HFF-Myc (cell line): ENCODE measurements at regions not wholly inside any gene's neighbourhood (a gene's known extent, or its start where the extent isn't known, plus 50 kb on each side); places are given as distances from the start of the nearest gene placed in this dataset.
"Not testable (repeated sequence)": the region's sequence is repeated elsewhere in the genome, so short reads cannot be mapped to it uniquely, and the experiment has no call there.

Experiments used
- DNase-seq: peaks from one replicate; pipeline ENCODE4 v3.0.0-alpha.2; 2011; ENCODE audit warnings: low read depth; ENCODE audit errors: extremely low read depth
- H3K4me3 ChIP-seq: replicated peaks from 2 replicates; pipeline ENCODE4 v1.5.1; 2011; ENCODE audit warnings: low read depth, mild to moderate bottlenecking, control low read depth, low read length
- CTCF ChIP-seq: IDR thresholded peaks from 2 replicates; pipeline ENCODE4 v1.5.1; 2012; ENCODE audit warnings: mild to moderate bottlenecking, low read depth, low read length, control low read depth; ENCODE audit errors: missing control alignments

GRCh38 chr14:25837551-25837965 lies 760.3 kb downstream of the NOVA1 start:
- no peak for DNase-seq
- TF ChIP-seq CTCF = no peak
- no peak overlapping the region for H3K4me3 ChIP-seq

GRCh38 chr14:25836636-25837035 lies 761.2 kb downstream of the NOVA1 start:
- TF ChIP-seq CTCF = no peak
- no peak overlapping the region for H3K4me3 ChIP-seq
- no peak for DNase-seq

DNA sequence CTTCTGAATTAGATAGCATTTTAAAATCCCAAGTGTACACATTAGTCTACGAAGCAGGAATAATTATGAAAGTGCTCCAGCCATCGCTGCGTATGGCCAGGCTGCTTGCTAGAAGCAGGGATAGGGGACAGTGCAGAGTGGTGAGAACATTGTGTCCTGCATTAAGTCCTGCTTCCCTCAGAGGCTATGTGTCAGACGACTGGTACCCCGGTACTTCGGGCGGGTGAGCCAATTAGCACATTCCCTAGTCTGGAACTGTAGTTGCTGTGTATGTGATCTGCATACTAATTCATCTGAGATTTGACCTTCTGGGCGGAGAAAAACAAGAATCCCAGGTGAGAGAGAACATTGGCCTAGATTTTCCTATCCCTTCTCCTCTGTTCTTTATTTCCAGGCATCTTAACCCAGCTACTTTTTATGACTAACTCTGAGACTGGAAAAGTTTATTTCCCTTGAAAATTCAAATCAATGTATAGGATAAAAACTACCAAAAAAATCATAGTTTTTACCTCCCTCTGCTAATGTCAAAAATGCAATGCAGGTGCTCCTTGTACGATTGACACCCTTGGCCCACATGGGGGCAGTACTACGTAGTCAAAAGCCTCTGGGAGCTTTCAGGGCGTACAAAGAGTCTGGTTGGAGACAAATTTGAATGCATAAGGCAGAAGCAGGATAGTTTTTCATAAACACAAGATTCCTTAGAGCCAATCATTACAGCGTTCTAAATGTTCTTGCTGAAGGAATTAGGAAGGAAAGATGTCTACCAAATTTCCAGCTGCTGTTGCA lies 764.3 kb downstream of the NOVA1 start:
- peak; percentile 12 for TF ChIP-seq CTCF
- no peak overlapping the region for H3K4me3 ChIP-seq
- DNase-seq = no peak

- TF ChIP-seq CTCF = no peak
- no peak overlapping the region for H3K4me3 ChIP-seq
- DNase-seq = no peak
These were observed 765.2 kb downstream of the NOVA1 start for GRCh38 chr14:25832585-25832984.

GRCh38 chr14:25828562-25828961 lies 769.3 kb downstream of the NOVA1 start:
- no peak for TF ChIP-seq CTCF
- no peak for DNase-seq
- H3K4me3 ChIP-seq = no peak overlapping the region

GRCh38 chr14:25826105-25826504 lies 771.7 kb downstream of the NOVA1 start:
- no peak for TF ChIP-seq CTCF
- DNase-seq = no peak
- no peak overlapping the region for H3K4me3 ChIP-seq

- no peak overlapping the region for H3K4me3 ChIP-seq
- TF ChIP-seq CTCF = no peak
- no peak for DNase-seq
These were observed 770.4 kb upstream of the STXBP6 start for GRCh38 chr14:25820368-25820767.

DNA sequence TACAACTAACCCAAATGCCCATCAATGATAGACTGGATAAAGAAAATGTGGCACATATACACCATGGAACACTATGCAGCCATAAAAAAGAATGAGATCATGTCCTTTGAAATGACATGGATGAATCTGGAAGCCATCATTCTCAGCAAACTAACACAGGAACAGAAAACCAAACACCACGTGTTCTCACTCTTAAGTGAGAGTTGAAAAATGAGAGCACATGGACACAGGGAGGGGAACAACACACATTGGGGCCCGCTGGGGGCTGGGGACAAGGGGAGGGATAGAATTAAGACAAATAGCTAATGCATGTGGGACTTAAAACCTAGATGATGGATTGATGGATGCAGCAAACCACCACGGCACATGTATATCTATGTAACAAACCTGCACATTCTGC lies 764.7 kb upstream of the STXBP6 start:
- DNase-seq, H3K4me3 ChIP-seq: not testable (repeated sequence)
